H1 (cell line): ENCODE measurements at regions not wholly inside any gene's neighbourhood (a gene's known extent, or its start where the extent isn't known, plus 50 kb on each side); places are given as distances from the start of the nearest gene placed in this dataset.

Source experiments
- CBX5 ChIP-seq: fragments of 300-800, 300-1000 bp; sonication (generic); IDR thresholded peaks from 2 replicates; pipeline ENCODE4 v1.7.1; 2016; ENCODE audit warnings: antibody characterized with exemption, low read length, low read depth
- RNF2 ChIP-seq: fragments of 200-900, 300-1000 bp; sonication (generic); IDR thresholded peaks from 2 replicates; pipeline ENCODE4 v1.7.1; 2016; ENCODE audit warnings: borderline replicate concordance, low read depth, mild to moderate bottlenecking, antibody characterized with exemption, low read length; ENCODE audit not compliant: poor library complexity, severe bottlenecking; ENCODE audit errors: missing control alignments
- TF ChIP-seq, protein P1 (sequence below), 3 experiments: IDR thresholded peaks; 1 replicate in 2 of 3; 2 replicates in 1 of 3; pipeline versions ENCODE4 v1.5.1 to v1.6.1; 2011; ENCODE audit warnings: low read length in 3 of 3, mild to moderate bottlenecking in 3 of 3, inconsistent platforms in 2 of 3, low read depth in 1 of 3, moderate library complexity in 1 of 3; ENCODE audit not compliant: insufficient read depth in 1 of 3; ENCODE audit errors: control extremely low read depth in 1 of 3

DNA sequence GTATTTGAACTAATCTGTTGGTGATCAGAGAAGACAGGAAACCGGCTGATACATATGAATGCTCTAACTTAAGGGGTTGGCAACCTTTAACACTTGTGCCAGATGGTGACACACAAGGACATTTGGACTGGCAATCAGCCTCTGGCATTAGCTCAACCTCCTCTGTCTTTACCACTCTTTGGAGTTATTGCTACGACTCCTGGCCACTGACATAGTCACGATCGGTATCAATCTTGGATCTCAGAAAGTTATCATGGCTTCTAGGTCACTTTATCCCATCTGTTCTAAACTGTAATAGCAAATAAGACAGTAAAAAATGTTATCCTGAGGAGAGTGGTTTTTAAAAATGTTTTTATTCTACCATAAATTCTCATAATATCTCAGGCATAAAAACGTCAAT, 575.2 kb upstream of the MDGA2 start:
- TF ChIP-seq, protein P1, sequence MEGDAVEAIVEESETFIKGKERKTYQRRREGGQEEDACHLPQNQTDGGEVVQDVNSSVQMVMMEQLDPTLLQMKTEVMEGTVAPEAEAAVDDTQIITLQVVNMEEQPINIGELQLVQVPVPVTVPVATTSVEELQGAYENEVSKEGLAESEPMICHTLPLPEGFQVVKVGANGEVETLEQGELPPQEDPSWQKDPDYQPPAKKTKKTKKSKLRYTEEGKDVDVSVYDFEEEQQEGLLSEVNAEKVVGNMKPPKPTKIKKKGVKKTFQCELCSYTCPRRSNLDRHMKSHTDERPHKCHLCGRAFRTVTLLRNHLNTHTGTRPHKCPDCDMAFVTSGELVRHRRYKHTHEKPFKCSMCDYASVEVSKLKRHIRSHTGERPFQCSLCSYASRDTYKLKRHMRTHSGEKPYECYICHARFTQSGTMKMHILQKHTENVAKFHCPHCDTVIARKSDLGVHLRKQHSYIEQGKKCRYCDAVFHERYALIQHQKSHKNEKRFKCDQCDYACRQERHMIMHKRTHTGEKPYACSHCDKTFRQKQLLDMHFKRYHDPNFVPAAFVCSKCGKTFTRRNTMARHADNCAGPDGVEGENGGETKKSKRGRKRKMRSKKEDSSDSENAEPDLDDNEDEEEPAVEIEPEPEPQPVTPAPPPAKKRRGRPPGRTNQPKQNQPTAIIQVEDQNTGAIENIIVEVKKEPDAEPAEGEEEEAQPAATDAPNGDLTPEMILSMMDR (IDR thresholded peaks at IDR 0.05; ENCODE audit: control extremely low read depth in 1 of 3, insufficient read depth in 1 of 3, low read depth in 1 of 3, low read length in 3 of 3), result no peak
- TF ChIP-seq RNF2, result no peak
- no peak for TF ChIP-seq CBX5
